ENCODE measurements at regions not wholly inside any gene's neighbourhood (a gene's known extent, or its start where the extent isn't known, plus 50 kb on each side); places are given as distances from the start of the nearest gene placed in this dataset.

DNA sequence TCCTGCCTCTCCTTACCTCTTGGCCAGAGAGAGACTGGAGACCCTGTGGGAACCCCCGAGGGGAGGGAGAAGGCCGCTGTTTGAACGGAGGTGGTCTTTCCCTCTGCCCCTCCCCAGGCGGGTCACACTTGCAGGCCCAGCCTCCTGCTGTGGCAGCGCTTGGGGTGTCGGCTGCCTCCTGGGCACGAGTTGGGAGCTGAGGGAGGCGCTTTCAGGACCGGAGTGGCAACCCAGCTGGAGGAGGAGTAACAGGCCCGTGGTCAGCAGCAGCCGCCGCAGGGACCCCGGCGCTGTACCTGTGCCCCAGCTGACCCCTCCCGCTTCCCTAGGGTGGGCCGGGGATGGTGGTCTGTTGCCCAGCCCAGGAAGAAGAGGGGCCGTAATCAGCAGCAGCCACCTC is 278.3 kb downstream of the SEC14L1 start:
- no peak for DNase-seq (ENCODE audit: low spot score)

DNA sequence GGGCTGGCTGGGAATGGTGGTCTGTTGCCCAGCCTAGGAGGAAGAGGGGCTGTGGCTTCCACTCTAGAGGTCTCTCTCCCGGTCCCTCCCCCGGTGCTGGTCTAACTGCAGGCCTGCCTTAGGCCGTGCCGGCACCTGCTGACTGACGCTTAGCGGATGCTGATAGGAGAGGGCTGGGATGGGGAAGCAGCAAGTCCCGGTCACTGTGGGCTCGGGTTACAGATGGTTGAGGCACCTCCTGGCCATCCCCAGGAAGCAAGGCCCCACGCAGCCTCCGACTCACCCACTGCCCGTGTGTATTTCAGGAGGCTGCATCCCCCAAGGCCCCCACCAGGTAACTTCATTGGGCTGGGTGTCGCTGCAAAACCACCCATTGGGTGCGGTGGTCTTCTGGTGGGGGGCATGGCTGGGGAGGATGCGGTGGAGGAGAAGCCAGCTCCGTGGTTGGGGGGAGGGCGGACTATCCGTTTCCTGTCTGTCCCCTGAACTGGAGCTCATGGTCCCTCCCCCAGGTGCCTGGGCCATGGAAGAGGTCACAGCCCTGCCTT is 278.9 kb downstream of the SEC14L1 start:
- no peak for DNase-seq (ENCODE audit: low spot score)

DNA sequence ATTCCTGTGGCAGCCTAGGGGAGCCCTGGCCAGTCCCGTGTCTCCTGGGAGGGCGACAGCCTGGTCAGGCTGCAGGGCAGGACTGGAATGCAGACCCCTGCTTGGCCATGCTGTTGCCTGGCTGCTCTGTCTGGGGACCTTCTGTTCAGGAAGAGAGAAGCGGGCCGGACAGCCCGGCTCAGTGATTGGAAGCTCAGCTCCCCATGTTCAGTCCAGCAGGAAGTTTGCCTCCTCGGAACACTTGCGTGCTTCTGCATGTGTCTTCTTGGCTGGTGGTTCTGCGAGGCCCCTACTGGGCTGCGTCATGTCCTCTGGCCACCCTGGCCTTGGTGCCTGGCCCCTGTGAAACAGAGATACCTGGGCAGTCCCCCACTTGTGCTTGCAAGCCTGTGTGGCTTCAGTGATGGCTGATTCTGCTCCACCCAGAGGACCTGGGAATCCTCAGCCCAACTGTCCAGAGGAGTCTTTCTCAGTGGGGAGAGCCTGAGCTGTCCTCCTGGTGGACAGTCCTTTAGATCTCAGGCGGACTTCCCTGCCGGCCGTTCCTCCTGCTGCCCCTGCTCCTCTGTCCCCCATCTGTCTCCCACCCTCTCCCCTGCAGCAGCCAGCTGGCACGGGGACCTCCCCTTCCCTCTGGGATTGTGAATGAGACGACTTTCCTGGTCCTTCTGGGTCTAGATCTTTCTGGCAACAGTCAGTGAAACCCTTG is 279.5 kb downstream of the SEC14L1 start:
- DNase-seq (ENCODE audit: low spot score) = no peak

DNA sequence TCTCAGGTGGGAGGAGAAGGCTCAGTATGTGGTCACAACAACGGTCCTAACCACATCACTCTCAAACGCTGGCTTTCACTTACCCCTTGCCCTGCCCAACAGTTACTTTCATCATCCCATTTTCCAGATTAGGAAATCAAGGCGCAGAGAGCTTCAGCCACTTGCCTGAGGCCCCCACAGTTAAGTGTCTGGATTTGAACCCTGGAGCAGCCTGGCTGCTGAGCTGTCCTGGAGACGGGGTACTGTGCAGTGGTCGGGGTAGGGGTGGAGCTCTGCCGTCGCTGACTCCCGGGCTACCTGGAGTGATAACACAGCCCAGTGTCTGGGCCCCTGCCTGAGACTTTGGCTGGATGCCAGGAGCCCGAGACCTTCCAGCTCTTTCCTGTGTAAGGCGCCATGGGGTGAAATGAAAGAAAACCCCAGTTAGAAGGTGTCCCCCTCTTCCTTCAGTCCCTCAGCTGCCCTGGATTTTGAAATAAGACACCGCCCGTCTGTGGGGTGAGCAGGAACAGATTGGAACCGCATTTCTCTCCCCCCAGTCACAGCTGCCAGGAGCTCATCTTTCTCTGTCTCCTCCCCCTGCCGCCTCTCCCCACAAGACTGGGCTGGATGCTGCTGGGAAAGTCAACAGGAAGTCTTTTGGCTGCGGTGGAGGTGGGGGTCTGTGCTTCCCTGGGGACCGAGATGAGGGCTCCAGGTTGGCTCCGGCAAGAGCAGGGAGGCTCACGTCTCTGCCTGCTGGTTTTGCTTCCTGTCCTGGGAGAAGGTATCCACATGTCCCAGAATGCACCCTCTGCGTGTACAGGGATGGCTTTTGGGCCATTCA is 280.2 kb downstream of the SEC14L1 start:
- DNase-seq (ENCODE audit: low spot score) = no peak

DNA sequence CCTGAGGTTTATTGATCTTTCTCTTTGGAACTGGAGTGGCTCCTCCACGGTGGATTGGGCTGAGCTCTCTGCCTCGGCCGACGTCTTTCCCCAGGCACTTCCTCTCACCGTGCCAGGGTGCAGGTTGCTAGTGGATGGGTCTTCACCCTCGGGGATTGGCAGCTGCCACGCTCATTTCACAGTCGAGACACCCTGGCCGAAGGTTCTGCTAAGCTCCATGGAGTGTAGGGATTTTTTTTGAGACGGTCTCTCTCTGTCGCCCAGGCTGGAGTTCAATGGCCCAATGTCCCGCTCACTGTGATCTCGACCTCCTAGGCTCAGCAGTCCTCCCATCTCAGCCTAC is 280.8 kb downstream of the SEC14L1 start:
- DNase-seq (ENCODE audit: low spot score) = no peak

DNA sequence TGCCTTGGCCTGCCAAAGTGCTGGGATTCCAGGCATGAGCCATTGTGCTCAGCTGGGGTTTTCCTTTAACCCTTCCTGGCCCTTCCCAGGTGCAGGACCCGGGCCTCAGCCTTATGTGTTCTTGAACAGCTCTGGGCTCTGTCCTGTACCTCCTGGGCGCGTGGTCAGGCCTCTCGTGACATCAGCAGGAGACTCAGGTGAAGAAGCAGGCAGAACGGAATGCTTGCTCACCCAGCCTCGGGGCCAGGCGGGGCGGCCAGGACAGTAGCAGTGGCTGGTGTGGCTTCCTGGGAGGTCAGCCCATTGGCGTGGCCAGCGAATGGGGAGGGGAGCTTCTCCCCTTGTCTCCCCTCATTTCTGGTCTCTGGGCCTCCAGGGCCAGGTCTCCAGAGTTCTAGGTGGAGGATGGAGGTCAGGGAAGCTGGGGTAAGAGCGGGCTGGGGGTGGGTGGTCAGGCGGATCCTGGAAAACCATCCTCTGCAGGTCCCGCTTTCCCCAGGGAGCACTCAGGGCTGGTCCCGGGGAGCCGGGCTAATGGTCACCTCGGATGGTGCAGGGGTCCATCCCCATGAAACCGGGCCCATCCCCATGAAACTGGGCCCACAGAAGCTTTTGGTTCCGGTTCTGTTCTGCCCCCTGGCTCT is 281.5 kb downstream of the SEC14L1 start:
- no peak for DNase-seq (ENCODE audit: low spot score)

DNA sequence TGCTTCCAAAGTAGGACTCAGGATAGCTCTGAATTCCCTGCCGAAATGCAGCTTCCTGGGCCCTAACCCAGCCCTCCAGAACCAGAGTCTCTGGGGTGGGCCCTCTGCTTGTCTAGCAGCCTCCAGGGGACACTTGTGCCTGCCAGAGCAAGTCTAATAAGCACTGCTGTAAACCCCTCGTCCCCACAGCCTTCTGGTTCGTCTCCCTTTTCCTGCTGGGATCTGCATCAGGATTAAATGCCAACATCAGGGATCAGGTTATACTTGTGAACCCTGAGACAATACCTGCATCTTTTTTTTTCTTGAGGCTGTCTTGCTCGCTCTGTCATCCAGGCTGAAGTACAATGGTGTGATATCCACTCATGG is 282.0 kb downstream of the SEC14L1 start:
- DNase-seq (ENCODE audit: low spot score) = no peak

DNA sequence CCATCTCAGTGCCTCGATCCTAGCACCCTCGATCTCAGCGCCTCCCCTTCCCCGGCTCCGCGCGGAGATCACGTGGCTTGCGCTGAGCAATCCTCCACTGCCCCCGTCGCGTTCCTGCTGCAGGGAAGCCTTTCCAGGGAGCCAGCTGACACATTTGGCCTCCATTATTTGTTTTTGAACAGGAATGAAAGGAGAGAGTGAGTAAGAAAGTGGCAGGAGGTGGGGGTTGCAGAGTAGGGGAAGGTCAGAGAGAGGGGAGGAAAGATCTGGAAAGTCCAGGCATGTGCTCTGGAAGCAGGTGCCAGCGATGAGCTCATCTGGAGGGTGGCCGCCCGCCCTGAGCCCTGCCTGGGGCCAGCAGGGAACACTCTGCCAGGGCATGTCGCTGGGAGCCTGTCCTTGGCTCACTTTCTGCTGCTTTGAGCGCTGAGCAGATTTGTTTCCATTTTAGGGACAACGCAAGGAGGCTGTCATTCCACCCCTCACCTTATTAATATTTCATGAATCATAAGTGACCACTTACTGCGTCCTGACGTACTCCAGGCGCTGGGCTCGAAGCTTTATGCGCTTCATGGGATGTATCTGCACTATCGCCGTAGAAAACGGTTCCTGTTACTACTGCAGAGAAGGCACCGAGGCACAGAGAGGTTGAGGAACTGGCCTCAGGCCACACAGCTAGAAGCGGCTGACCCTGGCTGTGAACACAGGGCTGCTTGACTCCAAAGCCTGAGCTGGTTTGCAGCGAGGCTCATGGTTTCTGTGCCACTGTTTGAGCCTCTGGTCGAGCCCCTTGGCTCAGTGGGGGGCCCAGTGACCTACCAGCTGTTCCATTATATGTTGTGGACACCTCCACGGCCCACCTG is 283.1 kb downstream of the SEC14L1 start:
- DNase-seq (ENCODE audit: low spot score) = peak; percentile 60

DNA sequence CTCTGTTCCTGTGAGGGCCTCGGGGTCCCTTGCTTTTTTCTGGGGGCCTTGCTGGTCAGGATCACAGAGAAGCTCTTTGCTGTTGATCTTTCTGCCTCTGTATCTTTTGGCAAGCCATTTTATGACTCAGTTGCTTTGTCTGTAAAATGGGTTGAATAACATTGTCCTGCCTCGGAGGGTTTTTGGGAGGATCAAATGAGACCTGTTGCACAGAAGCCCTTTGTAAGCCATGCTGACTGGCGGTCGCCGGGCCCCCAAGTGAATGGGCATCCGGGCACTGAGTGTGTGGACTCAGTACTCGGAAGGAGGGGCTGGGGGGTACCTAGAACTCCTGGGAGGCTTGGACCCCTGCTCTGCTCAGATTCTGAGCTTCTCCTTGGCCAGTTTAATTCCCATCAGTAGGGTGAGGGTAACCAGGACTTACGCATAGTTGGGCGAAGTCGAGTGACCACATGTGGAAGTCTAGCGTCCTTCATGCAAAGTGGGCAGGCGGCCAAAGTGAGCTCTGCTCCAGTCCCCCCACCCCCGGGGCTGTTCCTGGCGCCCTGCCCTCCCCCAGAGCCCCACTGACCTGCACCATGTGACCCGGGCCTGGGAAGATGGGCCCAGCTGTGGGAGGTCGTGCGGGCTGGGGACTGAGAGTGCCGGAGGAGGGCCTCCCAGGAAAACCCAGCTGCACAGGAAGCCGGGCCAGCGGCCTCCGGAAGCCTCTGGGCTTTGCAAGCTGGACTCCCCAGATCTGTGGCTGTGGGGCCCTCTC is 284.0 kb downstream of the SEC14L1 start:
- peak; percentile 58 for DNase-seq (ENCODE audit: low spot score)

DNA sequence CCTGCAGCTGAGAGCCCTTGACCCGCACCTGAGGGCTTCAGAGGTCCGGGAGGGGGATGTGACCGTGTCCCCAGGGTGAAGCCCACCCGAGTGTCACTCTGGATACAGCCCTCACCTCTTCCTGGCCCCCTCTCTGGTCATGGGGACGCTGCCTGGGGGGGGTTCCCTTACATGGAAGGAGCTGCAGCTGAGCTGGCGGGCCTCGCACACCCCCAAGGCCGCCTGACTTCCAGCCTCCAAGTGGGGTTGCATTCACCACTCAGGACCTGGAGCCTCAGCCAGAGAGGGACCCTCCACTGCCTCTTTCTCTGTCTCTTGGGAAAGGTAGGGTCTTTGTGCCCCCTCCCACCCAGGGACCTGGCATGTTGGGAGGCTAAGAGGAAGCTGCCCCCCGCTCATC is 284.6 kb downstream of the SEC14L1 start:
- DNase-seq (ENCODE audit: low spot score) = no peak

DNA sequence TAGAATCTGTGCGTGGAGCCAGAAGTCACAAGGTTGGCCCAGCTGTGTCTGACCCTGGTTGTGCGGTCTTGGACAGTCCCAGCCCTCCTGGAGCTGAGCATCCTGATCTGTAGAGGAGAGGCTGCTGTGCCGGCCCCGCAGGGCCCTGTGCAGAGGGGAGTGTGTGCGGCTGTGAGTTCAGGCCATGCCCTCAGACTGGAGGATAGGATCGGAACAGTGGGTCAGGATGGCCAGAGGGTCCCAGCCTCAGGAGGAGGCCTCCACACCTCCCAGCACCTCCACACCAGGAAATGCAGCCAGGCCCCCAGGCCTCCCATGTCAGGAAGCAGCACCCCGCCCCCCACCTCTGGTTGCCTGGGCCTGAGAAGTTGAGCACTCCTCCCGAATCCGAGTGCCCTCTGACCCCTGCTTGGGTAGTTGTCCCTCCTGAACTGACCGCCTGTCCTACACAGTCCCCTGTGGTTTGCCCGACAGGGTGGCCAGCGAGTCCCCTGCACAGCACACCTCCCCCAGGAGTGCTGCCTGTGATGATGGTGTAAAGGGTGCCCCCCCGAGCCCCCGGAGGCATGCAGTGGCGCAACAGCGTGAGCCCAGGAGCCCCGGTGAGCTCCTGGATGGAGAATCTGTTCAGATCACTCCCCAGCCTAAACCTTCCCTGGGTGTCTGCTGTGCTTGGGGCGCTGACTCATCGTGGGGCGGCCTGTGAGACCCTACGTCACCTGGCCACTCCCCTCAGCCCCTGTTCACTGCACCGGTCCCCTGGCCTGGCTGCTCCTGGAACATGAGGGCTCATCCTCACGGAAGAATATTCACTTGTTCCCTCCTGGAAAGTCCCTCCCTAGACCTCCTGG is 285.2 kb downstream of the SEC14L1 start:
- DNase-seq (ENCODE audit: low spot score) = no peak

DNA sequence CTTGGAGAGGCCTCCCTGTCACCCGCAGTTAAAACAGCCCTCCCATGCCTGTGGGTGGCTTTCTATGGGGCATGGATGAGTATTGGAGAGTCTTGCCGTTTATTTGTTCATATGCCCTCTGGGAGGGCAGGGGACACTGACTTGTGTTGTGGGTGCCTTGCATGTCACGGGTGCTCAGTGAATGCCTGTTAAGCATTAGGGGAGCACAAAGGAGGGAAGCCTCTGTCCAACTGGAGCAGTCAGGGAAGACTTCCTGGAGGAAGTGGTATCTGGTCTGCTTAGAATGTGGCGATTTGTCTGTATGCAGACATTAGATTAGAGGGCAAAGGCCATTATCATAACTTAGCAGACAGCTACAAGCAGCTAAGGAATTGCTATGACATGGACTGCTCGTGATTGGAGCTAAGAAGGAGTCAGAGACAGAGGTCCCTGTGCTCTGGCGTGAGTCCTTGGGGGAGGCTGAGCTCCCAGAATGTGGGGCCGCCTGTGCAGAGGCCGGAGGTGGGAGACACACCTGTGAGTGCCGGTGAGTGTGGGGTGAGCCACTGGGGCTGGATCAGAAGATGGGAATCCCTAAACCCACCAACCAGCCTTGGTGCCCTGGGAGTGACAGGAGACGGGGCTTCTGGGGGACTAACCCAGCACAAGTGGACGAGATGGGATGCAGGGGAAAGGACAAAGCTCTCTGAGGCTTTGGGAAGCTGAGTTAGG is 286.1 kb downstream of the SEC14L1 start:
- no peak for DNase-seq (ENCODE audit: low spot score)

DNA sequence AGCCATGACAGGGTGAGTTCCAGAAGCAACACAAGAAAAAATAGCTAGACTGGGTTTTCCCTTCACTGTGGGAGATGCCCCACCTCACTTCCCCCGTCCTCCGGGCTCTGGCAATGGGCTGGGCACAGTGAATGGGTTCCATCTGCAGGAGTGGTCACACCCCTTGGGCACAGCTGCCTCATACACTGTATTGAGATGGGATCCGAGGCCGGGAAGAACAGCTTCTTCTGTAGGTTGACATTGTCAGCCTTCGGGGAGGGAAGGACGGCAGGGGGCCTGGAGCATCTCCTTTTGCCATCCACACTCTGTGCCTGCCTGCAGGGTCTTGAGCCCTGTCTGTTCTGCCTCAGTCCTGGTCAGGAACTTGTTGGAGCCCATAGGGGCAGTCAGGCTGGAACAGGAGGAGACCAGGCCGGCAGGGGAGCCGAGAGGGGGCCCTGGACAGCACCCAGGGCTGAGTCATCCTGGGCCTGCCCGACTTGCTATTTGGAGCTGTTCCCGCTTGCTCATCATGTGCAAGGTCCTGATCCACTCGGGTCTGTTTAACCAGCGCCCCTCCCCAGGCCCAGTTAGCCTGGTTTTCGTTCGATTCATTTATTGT is 286.7 kb downstream of the SEC14L1 start:
- DNase-seq (ENCODE audit: low spot score) = no peak

DNA sequence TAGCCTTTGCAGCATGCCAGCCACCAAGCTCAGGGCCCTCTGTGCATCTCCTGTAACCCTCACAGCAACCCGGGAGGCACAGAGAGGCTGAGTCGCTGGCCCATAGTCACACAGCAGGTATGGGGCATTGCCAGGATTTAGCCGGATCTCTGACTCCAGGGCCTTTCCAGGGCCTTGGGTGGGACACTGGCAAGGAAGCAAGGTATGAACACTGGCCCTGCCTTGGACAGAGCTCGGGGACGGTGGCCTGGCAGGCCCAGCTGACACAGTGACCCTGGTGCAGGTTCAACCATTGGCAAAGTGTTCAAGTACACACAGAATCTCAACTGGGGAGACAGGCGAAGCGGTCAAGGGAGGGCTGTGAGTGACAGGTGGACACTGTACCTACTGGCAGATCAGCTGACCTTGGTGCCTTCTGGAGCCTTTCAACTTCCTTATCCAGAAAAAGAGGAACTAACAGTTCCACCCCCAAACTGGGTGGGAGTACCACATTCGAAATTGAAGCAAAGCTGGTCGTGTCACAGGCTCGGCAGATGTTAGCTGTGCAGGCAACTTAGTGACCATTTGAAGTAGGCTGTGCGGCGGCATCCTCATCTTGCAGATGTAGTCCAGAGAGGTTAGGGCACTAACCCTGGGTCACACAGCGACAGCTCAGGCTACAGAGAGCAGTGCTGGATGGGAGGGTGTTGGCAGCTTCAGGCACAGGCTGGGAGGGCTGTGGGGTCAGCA is 287.4 kb downstream of the SEC14L1 start:
- DNase-seq (ENCODE audit: low spot score) = peak; percentile 83

DNA sequence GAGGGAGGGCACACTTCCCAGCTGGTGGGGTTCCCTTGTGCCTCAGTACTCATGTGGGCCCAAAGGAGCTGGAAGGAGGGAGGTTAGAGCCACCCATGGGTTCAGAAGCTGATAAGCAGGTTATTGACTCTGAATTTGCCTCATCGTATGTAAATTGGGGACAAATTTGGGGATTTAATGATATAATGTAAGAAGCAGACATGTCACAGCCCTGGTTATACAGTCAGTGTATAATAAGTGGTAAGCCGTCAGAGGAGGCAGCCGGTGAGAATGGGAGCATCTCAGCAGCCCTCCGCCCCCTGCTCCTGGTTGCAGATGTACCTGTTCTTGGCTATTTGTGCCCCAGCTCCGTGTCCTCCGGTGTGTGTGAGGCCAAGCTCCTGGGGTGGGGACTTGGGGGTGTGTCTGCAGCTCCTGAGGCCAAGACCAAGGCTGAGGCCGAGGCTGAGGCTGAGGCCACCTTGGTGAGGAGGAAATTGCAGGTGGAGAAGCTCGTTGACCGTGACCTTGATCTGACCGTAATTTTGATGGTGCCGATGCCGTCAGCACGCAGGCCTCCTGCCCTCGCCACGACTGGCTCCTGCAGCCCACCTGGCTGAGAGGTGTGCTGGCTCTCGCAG is 288.1 kb downstream of the SEC14L1 start:
- DNase-seq (ENCODE audit: low spot score) = no peak

DNA sequence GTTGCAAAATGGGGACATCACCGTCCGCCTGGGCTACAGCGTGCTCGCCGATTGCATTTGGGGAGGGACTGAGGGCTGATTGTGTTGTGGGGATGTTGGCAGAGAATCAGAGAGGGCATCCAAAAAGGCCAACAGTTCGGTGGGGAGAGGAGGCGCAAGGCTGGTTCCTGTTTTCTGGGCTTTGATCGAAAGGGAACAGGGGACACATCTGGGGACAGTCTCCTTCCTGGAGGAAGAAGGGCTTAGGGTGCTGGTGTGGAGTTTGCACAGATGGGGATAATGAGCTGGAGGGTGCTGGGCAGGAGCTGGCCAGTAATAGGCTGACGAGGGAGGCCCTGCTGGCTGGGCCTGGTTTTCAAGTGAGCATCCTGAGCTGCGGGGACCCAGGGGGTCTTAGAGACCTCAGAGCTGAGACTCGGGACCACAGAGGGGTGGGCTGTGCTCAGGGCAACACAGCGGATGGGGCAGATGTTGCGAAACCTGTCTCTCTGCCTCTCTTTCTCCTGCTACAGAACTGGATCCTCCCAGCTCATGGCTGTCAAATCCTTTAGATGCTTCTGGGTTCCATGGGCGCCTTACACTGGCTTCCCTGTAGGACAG is 288.7 kb downstream of the SEC14L1 start:
- DNase-seq (ENCODE audit: low spot score) = no peak

DNA sequence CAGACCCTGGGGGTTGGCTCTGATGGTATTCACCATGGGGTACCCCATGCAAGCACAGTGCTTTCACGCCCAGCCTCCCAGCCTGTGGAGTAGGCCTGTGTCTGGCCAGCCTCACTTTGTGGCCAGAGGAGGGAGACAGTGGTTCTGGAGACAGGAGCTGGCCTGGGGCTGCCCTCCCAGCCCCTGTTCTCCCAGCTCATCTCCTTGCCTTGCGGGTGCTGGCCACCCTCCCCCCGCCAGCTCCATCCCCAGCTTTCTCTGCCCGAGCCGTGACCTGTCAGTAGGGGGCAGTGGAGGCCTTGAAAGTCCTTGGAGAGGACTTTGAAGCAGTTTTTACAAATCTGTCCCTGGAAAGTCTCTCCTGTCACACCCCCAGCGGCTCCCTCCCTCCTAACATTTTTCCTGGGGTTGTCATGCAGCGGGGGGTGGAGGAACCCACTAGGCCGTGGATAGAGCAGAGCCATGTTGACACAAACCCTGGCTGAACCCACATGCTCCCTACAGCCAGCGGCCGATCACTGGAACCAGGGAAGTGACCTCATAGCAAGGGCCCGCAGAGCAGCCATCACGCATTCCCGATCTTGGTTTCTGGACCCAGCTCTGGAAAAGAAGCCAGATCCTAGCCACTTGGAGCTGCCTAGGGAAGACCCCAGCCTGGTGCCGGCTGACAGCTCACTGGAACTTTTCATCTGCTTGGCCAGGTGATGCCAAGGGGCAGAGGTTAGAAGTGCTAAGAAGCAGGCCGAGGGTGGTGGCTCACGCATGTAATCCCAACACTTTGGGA is 289.4 kb downstream of the SEC14L1 start:
- peak; percentile 80 for DNase-seq (ENCODE audit: low spot score)
